K562 (cell line): ENCODE measurements at regions not wholly inside any gene's neighbourhood (a gene's known extent, or its start where the extent isn't known, plus 50 kb on each side); places are given as distances from the start of the nearest gene placed in this dataset.
"Not testable (repeated sequence)": the region's sequence is repeated elsewhere in the genome, so short reads cannot be mapped to it uniquely, and the experiment has no call there.

Experiments
- ATAC-seq: fragments of 200-7000 bp; cut with Tn5 transposase; 3 replicates; pipeline ENCODE4 v1.9.1; 2020; ENCODE audit warnings: moderate library complexity
- BruUV-seq: library from RNA; stranded (reverse); fragments of 400-500 nt; replicated peaks from 2 replicates; lab custom pipeline; 2021; lab: Mats Ljungman, UMichigan
- CTCF ChIA-PET: fragments of 300-600 bp; formaldehyde crosslinking; extraction: SDS; loops from one replicate; lab custom pipeline; 2021; ENCODE audit warnings: low intra/inter-chr PET ratio; lab: Yijun Ruan, JAX
- POLR2A ChIA-PET: fragments of 300-600, 350-650 bp; sonication (Branson Sonifier 250); formaldehyde crosslinking; extraction: SDS; loops from one replicate; lab custom pipeline; 2021; ENCODE audit warnings: antibody characterized with exemption, inconsistent platforms; lab: Yijun Ruan, JAX
- DNase-seq, 4 experiments: peaks; one replicate each; pipeline versions ENCODE4 v3.0.0 to v3.0.0-alpha.2; 2011 to 2018; ENCODE audit warnings: low spot score in 3 of 4, mixed read lengths in 3 of 4; ENCODE audit errors: extremely low read depth in 1 of 4
- FAIRE-seq: peaks from 2 replicates; lab custom pipeline; 2011; peaks lifted over from hg19 to GRCh38; lab: Jason Lieb, UNC
- H2AFZ ChIP-seq: 2 replicates; pipeline ENCODE4 v1.6.0; 2011; ENCODE audit warnings: low read depth, low read length, control low read depth, inconsistent platforms
- H3K27ac ChIP-seq: fragments of 200-600 bp; 3 replicates; pipeline ENCODE4 v1.8.0; 2011; ENCODE audit warnings: low read depth, mild to moderate bottlenecking, control low read depth, inconsistent platforms, low read length, moderate library complexity, mixed read lengths; ENCODE audit errors: extremely low read depth
- H3K27me3 ChIP-seq, 2 experiments: fragments of 300-600 bp in 1 of 2; 2 replicates in 1 of 2; 3 replicates in 1 of 2; pipeline versions ENCODE4 v1.6.0 to v1.8.0; 2011; ENCODE audit warnings: inconsistent platforms in 2 of 2, low read length in 2 of 2, mild to moderate bottlenecking in 1 of 2, mixed read lengths in 1 of 2, moderate library complexity in 1 of 2; ENCODE audit not compliant: control insufficient read depth in 2 of 2, insufficient read depth in 2 of 2
- H3K36me3 ChIP-seq: fragments of 300-600 bp; 3 replicates; pipeline ENCODE4 v1.8.0; 2011; ENCODE audit warnings: mild to moderate bottlenecking, low read length, inconsistent platforms; ENCODE audit not compliant: control insufficient read depth, insufficient read depth
- H3K4me1 ChIP-seq, 2 experiments: fragments of 200-600 bp in 1 of 2; replicated peaks in 1 of 2; 2 replicates in 1 of 2; 3 replicates in 1 of 2; pipeline versions ENCODE4 v1.5.1 to v1.8.0; 2011; ENCODE audit warnings: inconsistent platforms in 2 of 2, low read length in 2 of 2, mild to moderate bottlenecking in 1 of 2, mixed read lengths in 1 of 2, moderate library complexity in 1 of 2; ENCODE audit not compliant: control insufficient read depth in 2 of 2, insufficient read depth in 2 of 2
- H3K4me2 ChIP-seq: 2 replicates; pipeline ENCODE4 v1.6.1; 2011; ENCODE audit warnings: low read length, control low read depth, inconsistent platforms, mixed read lengths; ENCODE audit not compliant: insufficient read depth
- H3K4me3 ChIP-seq: fragments of 200-600 bp; sonication (generic), shearing (Covaris generic); 2 replicates; pipeline ENCODE4 v1.5.1; 2016; ENCODE audit warnings: control low read depth, inconsistent platforms
- H3K79me2 ChIP-seq: fragments of 200-600 bp; 3 replicates; pipeline ENCODE4 v1.8.0; 2011; ENCODE audit warnings: low read length, inconsistent platforms; ENCODE audit not compliant: control insufficient read depth, insufficient read depth
- H3K9ac ChIP-seq, 2 experiments: 2 replicates each; pipeline versions ENCODE4 v1.6.0 to v1.6.1; 2011; ENCODE audit warnings: low read depth in 2 of 2, low read length in 2 of 2, control low read depth in 1 of 2, inconsistent platforms in 1 of 2, mild to moderate bottlenecking in 1 of 2, mixed read lengths in 1 of 2; ENCODE audit not compliant: insufficient read depth in 1 of 2
- H3K9me1 ChIP-seq: one replicate; pipeline ENCODE4 v1.6.0; 2011; ENCODE audit warnings: inconsistent platforms, mild to moderate bottlenecking, low read length, moderate library complexity; ENCODE audit not compliant: control insufficient read depth, insufficient read depth
- H3K9me3 ChIP-seq: replicated peaks from 2 replicates; pipeline ENCODE4 v1.5.1; 2011; ENCODE audit warnings: low read depth, low read length, inconsistent platforms; ENCODE audit not compliant: control insufficient read depth, insufficient read depth
- H4K20me1 ChIP-seq: replicated peaks from 2 replicates; pipeline ENCODE4 v1.6.1; 2011; ENCODE audit warnings: low read length, inconsistent platforms, mixed read lengths; ENCODE audit not compliant: control insufficient read depth, insufficient read depth
- ARID2 ChIP-seq: fragments of 450-650 bp; IDR thresholded peaks from 2 replicates; pipeline ENCODE4 v1.6.1; 2017; ENCODE audit warnings: antibody characterized with exemption, mild to moderate bottlenecking
- CAMTA2 ChIP-seq: fragments of 250-450 bp; sonication (Bioruptor Pico); conservative IDR thresholded peaks from 2 replicates; pipeline ENCODE4 v1.5.1; 2022
- CREM ChIP-seq: IDR thresholded peaks from 2 replicates; pipeline ENCODE4 v1.6.1; 2014; ENCODE audit warnings: antibody characterized with exemption, low read depth
- EP400 ChIP-seq: fragments of 450-650 bp; IDR thresholded peaks from 2 replicates; pipeline ENCODE4 v1.6.1; 2017; ENCODE audit warnings: antibody characterized with exemption, mild to moderate bottlenecking, moderate library complexity
- FOXP1 ChIP-seq: sonication (generic); formaldehyde crosslinking; IDR thresholded peaks from 2 replicates; pipeline ENCODE4 v1.8.0; 2022; ENCODE audit warnings: mild to moderate bottlenecking, missing genetic modification reagents
- GABPB2 ChIP-seq: fragments of 250-450 bp; sonication (Bioruptor Pico); conservative IDR thresholded peaks from 2 replicates; pipeline ENCODE4 v1.5.1; 2021; ENCODE audit warnings: mild to moderate bottlenecking
- HNRNPLL ChIP-seq: fragments of 200-400 bp; formaldehyde crosslinking; IDR thresholded peaks from 2 replicates; pipeline ENCODE4 v1.6.1; 2017; ENCODE audit warnings: low read length, low read depth, mild to moderate bottlenecking; ENCODE audit not compliant: poor library complexity, severe bottlenecking
- HOXB6 ChIP-seq: fragments of 250-450 bp; sonication (Bioruptor Pico); IDR thresholded peaks from 2 replicates; pipeline ENCODE4 v1.5.1; 2022; ENCODE audit warnings: mild to moderate bottlenecking, borderline replicate concordance
- KAT2B ChIP-seq: IDR thresholded peaks from one replicate; pipeline ENCODE4 v1.6.1; 2012; ENCODE audit warnings: low read depth, mild to moderate bottlenecking, control low read depth, inconsistent platforms, low read length, moderate library complexity
- KLF16 ChIP-seq: IDR thresholded peaks from 2 replicates; pipeline ENCODE4 v1.6.1; 2016; ENCODE audit warnings: antibody characterized with exemption
- LARP7 ChIP-seq: fragments of 450-650 bp; IDR thresholded peaks from 2 replicates; pipeline ENCODE4 v1.6.1; 2016
- MBD1 ChIP-seq: fragments of 250-450 bp; sonication (Bioruptor Pico); IDR thresholded peaks from 2 replicates; pipeline ENCODE4 v1.8.0; 2022; ENCODE audit warnings: inconsistent platforms
- YBX1 ChIP-seq: fragments of 450-650 bp; IDR thresholded peaks from 2 replicates; pipeline ENCODE4 v1.7.1; 2016; ENCODE audit warnings: mild to moderate bottlenecking
- ZBTB7A ChIP-seq: IDR thresholded peaks from 2 replicates; pipeline ENCODE4 v1.6.1; 2011; ENCODE audit warnings: low read depth, mild to moderate bottlenecking, low read length, moderate library complexity, borderline replicate concordance; ENCODE audit not compliant: control insufficient read depth
- ZNF197 ChIP-seq: fragments of 200-800 bp; sonication (Bioruptor generic); IDR thresholded peaks from 2 replicates; pipeline ENCODE4 v1.6.1; 2016; ENCODE audit warnings: low read depth, missing genetic modification characterization, missing compliant biosample characterization
- ZNF551 ChIP-seq: fragments of 250-450 bp; sonication (Bioruptor Pico); IDR thresholded peaks from 2 replicates; pipeline ENCODE4 v1.5.0; 2021; ENCODE audit warnings: mild to moderate bottlenecking, moderate library complexity
- ZZZ3 ChIP-seq: fragments of 450-650 bp; IDR thresholded peaks from 2 replicates; pipeline ENCODE4 v1.6.1; 2016; ENCODE audit warnings: antibody characterized with exemption, mild to moderate bottlenecking, moderate library complexity
- WGBS: fragments of 100-300 bp; shearing (Covaris generic); methylation state at CpG from one replicate; pipeline ENCODE4 v1.1.6; 2016; ENCODE audit warnings: low coverage, mixed read lengths; ENCODE audit not compliant: insufficient coverage; ENCODE audit errors: missing lambda C conversion rate; 5-methylcytosine and 5-hydroxymethylcytosine counted together
- in situ Hi-C: fragments of 300-500 bp; cut with MboI; formaldehyde crosslinking; loops from 4 replicates; pipeline ENCODE4 v1.15.0; 2018; ENCODE audit warnings: inconsistent platforms, mixed read lengths
- intact Hi-C: fragments of 100-400 bp; cut with micrococcal nuclease; formaldehyde crosslinking; loops from 2 replicates; pipeline ENCODE4 v1.14.2; 2022

GRCh38 chr5:98321361-98321760 lies 452.1 kb upstream of the RGMB start:
- Histone ChIP-seq H3K36me3 (no peaks in the 10 kb centered on the region), H3K79me2 (no peaks in the 10 kb centered on the region), H3K4me1 (no peaks in the 10 kb centered on the region), H3K27ac (no peak overlapping the region), H3K4me3 (no peak overlapping the region), H2AFZ (no peak overlapping the region), H4K20me1 (no peaks in the 10 kb centered on the region), H3K9ac (no peak overlapping the region), H3K9me3 (no peaks in the 10 kb centered on the region), H3K27me3 (no peaks in the 10 kb centered on the region), H3K9me1 (no peaks in the 10 kb centered on the region), H3K4me2 (no peak overlapping the region)
- FAIRE-seq: no peak
- CTCF ChIA-PET: no interaction called here
- no TSS peak for BruUV-seq
- TF ChIP-seq YBX1 (no peak), LARP7 (no peak), KLF16 (no peak), ARID2 (no peak), CAMTA2 (CRISPR knock-in tag) (no peak), ZNF197 (no peak), MBD1 (CRISPR knock-in tag) (no peak), ZZZ3 (no peak), ZBTB7A (no peak), CREM (no peak), ZNF551 (CRISPR knock-in tag) (no peak), GABPB2 (CRISPR knock-in tag) (no peak), HNRNPLL (no peak), EP400 (no peak), KAT2B (no peak), FOXP1 (CRISPR knock-in tag) (no peak), HOXB6 (CRISPR knock-in tag) (no peak)
- no peak for ATAC-seq
- no peak for DNase-seq
- POLR2A ChIA-PET: no interaction called here
- intact Hi-C loops: no loop called here
- 2% methylated on average over 3 of the region's 3 CpGs for WGBS
- in situ Hi-C loops: no loop called here

- intact Hi-C loops, H3K4me2 ChIP-seq, H4K20me1 ChIP-seq, H3K9me3 ChIP-seq, in situ Hi-C loops, H3K79me2 ChIP-seq, H3K27me3 ChIP-seq, BruUV-seq, CTCF ChIA-PET, H3K9ac ChIP-seq, FAIRE-seq, H3K36me3 ChIP-seq, H3K4me1 ChIP-seq, H3K9me1 ChIP-seq, ATAC-seq, H2AFZ ChIP-seq, H3K27ac ChIP-seq, DNase-seq, H3K4me3 ChIP-seq: not testable (repeated sequence)
- WGBS: 0% methylated on average over 3 of the region's 3 CpGs
- POLR2A ChIA-PET: interaction anchor here (0.6 kb wide), 1 partner anchor 121 kb away, joined by 5 read pairs; no protein-coding TSS in a partner anchor
Observed at GRCh38 chr5:98325187-98325586, 448.3 kb upstream of the RGMB start.
